ENCODE measurements at regions not wholly inside any gene's neighbourhood (a gene's known extent, or its start where the extent isn't known, plus 50 kb on each side); places are given as distances from the start of the nearest gene placed in this dataset.

- DNase-seq = no peak
- Mint-ChIP-seq H3K27me3 (ENCODE audit: low read depth, poor library complexity) (peaks cover 5% of the 10 kb centered on the region), H3K9me3 (no peaks in the 10 kb centered on the region), H3K27ac (no peak overlapping the region), H3K36me3 (ENCODE audit: low read depth) (no peaks in the 10 kb centered on the region), H3K4me1 (peaks cover 5% of the 10 kb centered on the region), H3K4me3 (no peak overlapping the region)
- no peak for TF ChIP-seq CTCF (IDR thresholded peaks at IDR 0.05)
These were observed 499.0 kb upstream of the CCDC179 start for GRCh38 chr11:23359297-23359696.

GRCh38 chr11:23364076-23364475, 503.8 kb upstream of the CCDC179 start:
- Mint-ChIP-seq H3K27ac (no peak overlapping the region), H3K27me3 (ENCODE audit: low read depth, poor library complexity) (peaks cover 4% of the 10 kb centered on the region), H3K4me3 (no peak overlapping the region)

GRCh38 chr11:23370580-23371275, 510.5 kb upstream of the CCDC179 start:
- no peak for TF ChIP-seq CTCF (IDR thresholded peaks at IDR 0.05)
- no peak for DNase-seq
- Mint-ChIP-seq H3K27ac (no peak overlapping the region), H3K4me1 (no peaks in the 10 kb centered on the region), H3K36me3 (ENCODE audit: low read depth) (no peaks in the 10 kb centered on the region), H3K9me3 (peaks cover 6% of the 10 kb centered on the region), H3K4me3 (no peak overlapping the region), H3K27me3 (ENCODE audit: low read depth, poor library complexity) (peaks cover 12% of the 10 kb centered on the region)

More at GRCh38 chr11:23364076-23364475, 503.8 kb upstream of the CCDC179 start:
- Mint-ChIP-seq H3K36me3 (ENCODE audit: low read depth) (no peaks in the 10 kb centered on the region), H3K4me1 (peaks cover under 1% of the 10 kb centered on the region), H3K9me3 (no peaks in the 10 kb centered on the region)
- DNase-seq = no peak
- no peak for TF ChIP-seq CTCF (IDR thresholded peaks at IDR 0.05)

GRCh38 chr11:23377909-23378308, 517.6 kb upstream of the CCDC179 start:
- no peaks in the 10 kb centered on the region for H3K36me3 Mint-ChIP-seq (ENCODE audit: low read depth)
- no peak overlapping the region for H3K4me3 Mint-ChIP-seq
- no peak for DNase-seq
- no peaks in the 10 kb centered on the region for H3K4me1 Mint-ChIP-seq
- no peak overlapping the region for H3K27ac Mint-ChIP-seq
- TF ChIP-seq CTCF (IDR thresholded peaks at IDR 0.05) = no peak
- H3K27me3 Mint-ChIP-seq (ENCODE audit: low read depth, poor library complexity) = peaks cover 6% of the 10 kb centered on the region
- H3K9me3 Mint-ChIP-seq = no peaks in the 10 kb centered on the region

GRCh38 chr11:23391031-23391430, 530.8 kb upstream of the CCDC179 start:
- Mint-ChIP-seq H3K27me3 (ENCODE audit: low read depth, poor library complexity) (no peaks in the 10 kb centered on the region), H3K36me3 (ENCODE audit: low read depth) (no peaks in the 10 kb centered on the region), H3K9me3 (no peaks in the 10 kb centered on the region), H3K4me3 (no peak overlapping the region), H3K27ac (no peak overlapping the region), H3K4me1 (no peaks in the 10 kb centered on the region)
- no peak for TF ChIP-seq CTCF (IDR thresholded peaks at IDR 0.05)
- DNase-seq = no peak

GRCh38 chr11:23398052-23398451, 537.8 kb upstream of the CCDC179 start:
- H3K4me3 Mint-ChIP-seq = no peak overlapping the region
- no peak overlapping the region for H3K27ac Mint-ChIP-seq
- H3K36me3 Mint-ChIP-seq (ENCODE audit: low read depth) = no peaks in the 10 kb centered on the region
- H3K27me3 Mint-ChIP-seq (ENCODE audit: low read depth, poor library complexity) = no peaks in the 10 kb centered on the region
- no peak for DNase-seq
- H3K4me1 Mint-ChIP-seq = no peaks in the 10 kb centered on the region
- no peak for TF ChIP-seq CTCF (IDR thresholded peaks at IDR 0.05)
- peaks cover 1% of the 10 kb centered on the region for H3K9me3 Mint-ChIP-seq
